Uterus (tissue), 3 donors: ENCODE measurements at regions not wholly inside any gene's neighbourhood (a gene's known extent, or its start where the extent isn't known, plus 50 kb on each side); places are given as distances from the start of the nearest gene placed in this dataset.

ENCODE experiments used
- DNase-seq, 2 donors: peaks; one replicate each; pipeline ENCODE4 v3.0.0-alpha.2; 2019 to 2020
- H3K27ac ChIP-seq, 2 donors: fragments of 200-600 bp; sonication (generic); 1 replicate in 1 of 2; 2 replicates in 1 of 2; pipeline ENCODE4 v1.5.1; 2016 to 2018
- H3K27me3 ChIP-seq, 2 donors: fragments of 200-600 bp; sonication (generic); one replicate each; pipeline ENCODE4 v1.5.1; 2018 to 2019; ENCODE audit warnings: control low read depth in 1 of 2
- H3K36me3 ChIP-seq, 2 donors: fragments of 200-600 bp; sonication (generic); one replicate each; pipeline ENCODE4 v1.5.1; 2019; ENCODE audit warnings: control low read depth in 1 of 2
- H3K4me1 ChIP-seq, 2 donors: fragments of 200-600 bp; sonication (generic); one replicate each; pipeline ENCODE4 v1.5.1; 2018 to 2019; ENCODE audit warnings: control low read depth in 1 of 2
- H3K4me3 ChIP-seq, 2 donors: fragments of 200-600 bp; sonication (generic); 1 replicate in 1 of 2; 2 replicates in 1 of 2; pipeline ENCODE4 v1.5.1; 2018 to 2019; ENCODE audit warnings: mild to moderate bottlenecking in 1 of 2
- H3K9me3 ChIP-seq, 2 donors: fragments of 200-600 bp; sonication (generic); one replicate each; pipeline ENCODE4 v1.5.1; 2019; ENCODE audit warnings: control low read depth in 1 of 2
- CTCF ChIP-seq, 4 experiments: fragments of 200-600 bp in 2 of 4; fragments of 450-650 bp in 2 of 4; sonication (generic) in 2 of 4; IDR thresholded peaks; one replicate each; pipeline ENCODE4 v1.5.1; 2016 to 2019; ENCODE audit warnings: antibody characterized with exemption in 4 of 4, mild to moderate bottlenecking in 2 of 4, moderate library complexity in 1 of 4
- POLR2A ChIP-seq, 2 donors: fragments of 450-650 bp; IDR thresholded peaks; one replicate each; pipeline ENCODE4 v1.6.1; 2016; ENCODE audit warnings: antibody characterized with exemption in 2 of 2, mild to moderate bottlenecking in 1 of 2, moderate library complexity in 1 of 2
- intact Hi-C: fragments of 100-400 bp; cut with DNase I; formaldehyde crosslinking; loops from one replicate; pipeline ENCODE4 v1.15.1; 2023; ENCODE audit warnings: low total_unique reads
- donor health status: DM: yes; HTN: yes; CAD: no.

DNA sequence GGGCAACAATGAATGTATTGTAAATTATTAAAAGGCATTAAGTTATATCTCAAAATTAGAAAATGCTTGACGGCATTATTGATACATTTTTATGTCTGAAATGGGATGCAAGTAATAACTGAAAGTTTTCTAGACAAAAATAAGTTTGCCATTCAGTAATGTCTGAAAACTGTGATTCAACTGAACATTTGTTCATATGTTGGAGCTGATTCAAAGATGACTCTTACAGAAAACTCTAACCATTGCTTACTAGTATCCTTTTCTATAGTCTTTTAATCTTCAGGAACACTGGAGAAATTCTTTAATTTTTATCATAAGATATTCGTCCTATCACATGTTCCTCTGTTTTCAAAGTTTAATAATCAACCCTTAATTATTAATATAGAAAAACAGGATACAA, 71.1 kb upstream of the TFEC start:
- intact Hi-C loops: no loop called here
- H3K4me3 ChIP-seq: no peak overlapping the region

DNA sequence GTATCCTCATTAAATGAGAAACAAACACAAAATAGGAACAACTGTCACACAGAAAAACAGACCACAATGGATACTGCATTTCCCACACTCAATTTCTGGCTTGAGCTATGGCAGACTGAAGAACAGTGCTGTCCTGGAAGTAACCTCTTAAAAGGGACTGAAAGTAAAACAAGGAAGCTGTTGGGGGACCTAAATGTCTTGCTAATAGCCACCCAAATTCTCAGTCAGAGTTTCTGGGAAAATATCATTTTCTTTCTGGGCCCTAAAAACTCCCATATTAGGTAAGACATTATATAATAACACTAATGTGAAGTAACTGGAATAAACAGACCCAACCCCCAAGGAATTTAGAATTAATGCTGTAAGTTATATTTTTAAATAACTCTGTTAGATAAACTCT, 80.9 kb upstream of the TFEC start:
- no peak for DNase-seq
- Histone ChIP-seq H3K27ac (no peak overlapping the region), H3K4me1 (no peaks in the 10 kb centered on the region), H3K4me3 (no peak overlapping the region), H3K27me3 (no peaks in the 10 kb centered on the region), H3K36me3 (no peaks in the 10 kb centered on the region), H3K9me3 (no peaks in the 10 kb centered on the region)
- TF ChIP-seq POLR2A (IDR thresholded peaks at IDR 0.05): no peak
- TF ChIP-seq CTCF (IDR thresholded peaks at IDR 0.05): no peak
- intact Hi-C loops: no loop called here

More for the DNA sequence above, 71.1 kb upstream of the TFEC start:
- Histone ChIP-seq H3K9me3 (no peaks in the 10 kb centered on the region), H3K27ac (no peak overlapping the region), H3K4me1 (no peaks in the 10 kb centered on the region), H3K27me3 (no peaks in the 10 kb centered on the region), H3K36me3 (no peaks in the 10 kb centered on the region)
- TF ChIP-seq CTCF (IDR thresholded peaks at IDR 0.05) (no peak), POLR2A (IDR thresholded peaks at IDR 0.05) (no peak)
- DNase-seq: no peak

GRCh38 chr7:116113310-116113709, 82.7 kb upstream of the TFEC start:
- no peaks in the 10 kb centered on the region for H3K36me3 ChIP-seq
- no peaks in the 10 kb centered on the region for H3K4me1 ChIP-seq
- H3K4me3 ChIP-seq: no peak overlapping the region
- no peak for DNase-seq
- TF ChIP-seq CTCF (IDR thresholded peaks at IDR 0.05) (no peak), POLR2A (IDR thresholded peaks at IDR 0.05) (no peak)
- H3K27ac ChIP-seq: no peak overlapping the region
- no peaks in the 10 kb centered on the region for H3K9me3 ChIP-seq
- intact Hi-C loops: no loop called here
- H3K27me3 ChIP-seq: no peaks in the 10 kb centered on the region

GRCh38 chr7:116120839-116121238, 89.5 kb upstream of the TES start:
- no peak overlapping the region for H3K27ac ChIP-seq
- intact Hi-C loops: no loop called here
- no peak overlapping the region for H3K4me3 ChIP-seq
- H3K27me3 ChIP-seq: no peaks in the 10 kb centered on the region
- H3K9me3 ChIP-seq: no peaks in the 10 kb centered on the region
- DNase-seq: no peak
- H3K36me3 ChIP-seq: no peaks in the 10 kb centered on the region
- no peaks in the 10 kb centered on the region for H3K4me1 ChIP-seq
- TF ChIP-seq POLR2A (IDR thresholded peaks at IDR 0.05) (no peak), CTCF (IDR thresholded peaks at IDR 0.05) (no peak)

- Histone ChIP-seq H3K27me3 (no peaks in the 10 kb centered on the region), H3K4me3 (no peak overlapping the region), H3K9me3 (no peaks in the 10 kb centered on the region), H3K36me3 (no peaks in the 10 kb centered on the region), H3K27ac (no peak overlapping the region), H3K4me1 (no peaks in the 10 kb centered on the region)
- peak in 2 of 4 experiments; percentile 25 to 26 for TF ChIP-seq CTCF (IDR thresholded peaks at IDR 0.05)
- TF ChIP-seq POLR2A (IDR thresholded peaks at IDR 0.05): no peak
- DNase-seq: no peak
- intact Hi-C loops: no loop called here
Measured at GRCh38 chr7:116122972-116123595, 87.3 kb upstream of the TES start.
